IPS-20b (cell line): ENCODE measurements at regions not wholly inside any gene's neighbourhood (a gene's known extent, or its start where the extent isn't known, plus 50 kb on each side); places are given as distances from the start of the nearest gene placed in this dataset.

Source experiments
- H3K27ac ChIP-seq: one replicate; pipeline ENCODE4 v1.5.1; 2013; ENCODE audit warnings: low read length
- H3K27me3 ChIP-seq: 2 replicates; pipeline ENCODE4 v1.6.1; 2013; ENCODE audit warnings: mild to moderate bottlenecking, low read length, inconsistent platforms; ENCODE audit not compliant: insufficient read depth
- H3K36me3 ChIP-seq: 2 replicates; pipeline ENCODE4 v1.6.1; 2013; ENCODE audit warnings: low read depth, mild to moderate bottlenecking, inconsistent platforms, low read length, moderate library complexity; ENCODE audit not compliant: insufficient read depth
- H3K4me1 ChIP-seq: 2 replicates; pipeline ENCODE4 v1.6.1; 2013; ENCODE audit warnings: mild to moderate bottlenecking, control low read depth, inconsistent platforms, low read length, moderate library complexity; ENCODE audit not compliant: insufficient read depth
- H3K4me3 ChIP-seq: 2 replicates; pipeline ENCODE4 v1.5.1; 2013; ENCODE audit warnings: mild to moderate bottlenecking, low read length, inconsistent platforms
- H3K9ac ChIP-seq: 2 replicates; pipeline ENCODE4 v1.6.1; 2013; ENCODE audit warnings: low read depth, mild to moderate bottlenecking, inconsistent platforms, low read length, moderate library complexity
- H3K9me3 ChIP-seq: 2 replicates; pipeline ENCODE4 v1.6.1; 2013; ENCODE audit warnings: mild to moderate bottlenecking, low read depth, low read length, inconsistent platforms; ENCODE audit not compliant: insufficient read depth

GRCh38 chr17:13978478-13978877, 90.8 kb upstream of the COX10 start:
- no peaks in the 10 kb centered on the region for H3K27me3 ChIP-seq
- no peak overlapping the region for H3K27ac ChIP-seq
- H3K36me3 ChIP-seq = no peaks in the 10 kb centered on the region
- no peak overlapping the region for H3K9ac ChIP-seq
- H3K4me1 ChIP-seq = peaks cover 16% of the 10 kb centered on the region
- no peak overlapping the region for H3K4me3 ChIP-seq
- H3K9me3 ChIP-seq = no peaks in the 10 kb centered on the region

GRCh38 chr17:13981881-13982280, 87.4 kb upstream of the COX10 start:
- Histone ChIP-seq H3K36me3 (no peaks in the 10 kb centered on the region), H3K4me1 (peaks cover 16% of the 10 kb centered on the region), H3K27me3 (no peaks in the 10 kb centered on the region), H3K9ac (no peak overlapping the region), H3K4me3 (no peak overlapping the region), H3K27ac (no peak overlapping the region), H3K9me3 (no peaks in the 10 kb centered on the region)

- H3K27ac ChIP-seq = no peak overlapping the region
- H3K9ac ChIP-seq = no peak overlapping the region
- 0 out of 2 replicates have a peak, but pooled peaks cover 6% of the 10 kb centered on the region for H3K4me1 ChIP-seq
- no peaks in the 10 kb centered on the region for H3K9me3 ChIP-seq
- H3K27me3 ChIP-seq = no peaks in the 10 kb centered on the region
- H3K4me3 ChIP-seq = no peak overlapping the region
- H3K36me3 ChIP-seq = no peaks in the 10 kb centered on the region
Measured at GRCh38 chr17:13984956-13985355, 84.3 kb upstream of the COX10 start.

- 0 out of 2 replicates have a peak, but pooled peaks cover 6% of the 10 kb centered on the region for H3K4me1 ChIP-seq
- no peaks in the 10 kb centered on the region for H3K27me3 ChIP-seq
Measured at GRCh38 chr17:13986855-13987254, 82.4 kb upstream of the COX10 start.

GRCh38 chr17:13989138-13989537, 80.2 kb upstream of the COX10 start:
- H3K4me1 ChIP-seq = 0 out of 2 replicates have a peak, but pooled peaks cover 6% of the 10 kb centered on the region
- H3K9me3 ChIP-seq = no peaks in the 10 kb centered on the region
- no peak overlapping the region for H3K27ac ChIP-seq
- no peaks in the 10 kb centered on the region for H3K36me3 ChIP-seq
- H3K4me3 ChIP-seq = no peak overlapping the region
- no peak overlapping the region for H3K9ac ChIP-seq
- H3K27me3 ChIP-seq = no peaks in the 10 kb centered on the region

More at GRCh38 chr17:13986855-13987254, 82.4 kb upstream of the COX10 start:
- Histone ChIP-seq H3K27ac (no peak overlapping the region), H3K9me3 (no peaks in the 10 kb centered on the region), H3K36me3 (no peaks in the 10 kb centered on the region), H3K9ac (no peak overlapping the region), H3K4me3 (no peak overlapping the region)

GRCh38 chr17:13993106-13993505, 76.2 kb upstream of the COX10 start:
- peaks cover 8% of the 10 kb centered on the region; the same call in 1 of the 2 replicates for H3K4me1 ChIP-seq
- H3K9me3 ChIP-seq = no peaks in the 10 kb centered on the region
- no peaks in the 10 kb centered on the region for H3K27me3 ChIP-seq
- H3K36me3 ChIP-seq = no peaks in the 10 kb centered on the region
- H3K27ac ChIP-seq = no peak overlapping the region
- no peak overlapping the region for H3K4me3 ChIP-seq
- H3K9ac ChIP-seq = no peak overlapping the region

- no peaks in the 10 kb centered on the region for H3K9me3 ChIP-seq
- no peak overlapping the region for H3K4me3 ChIP-seq
- peaks cover 8% of the 10 kb centered on the region; the same call in 1 of the 2 replicates for H3K4me1 ChIP-seq
- no peaks in the 10 kb centered on the region for H3K27me3 ChIP-seq
- no peaks in the 10 kb centered on the region for H3K36me3 ChIP-seq
- H3K27ac ChIP-seq = no peak overlapping the region
- H3K9ac ChIP-seq = no peak overlapping the region
Measured at GRCh38 chr17:13994050-13994449, 75.3 kb upstream of the COX10 start.

GRCh38 chr17:13995856-13996271, 73.4 kb upstream of the COX10 start:
- H3K9ac ChIP-seq = no peak overlapping the region

GRCh38 chr17:13996276-13996675, 73.0 kb upstream of the COX10 start:
- peaks cover 8% of the 10 kb centered on the region; the same call in 1 of the 2 replicates for H3K4me1 ChIP-seq
- no peak overlapping the region for H3K9ac ChIP-seq
- no peaks in the 10 kb centered on the region for H3K36me3 ChIP-seq
- no peak overlapping the region for H3K27ac ChIP-seq
- no peaks in the 10 kb centered on the region for H3K27me3 ChIP-seq
- no peaks in the 10 kb centered on the region for H3K9me3 ChIP-seq
- no peak overlapping the region for H3K4me3 ChIP-seq

More at GRCh38 chr17:13995856-13996271, 73.4 kb upstream of the COX10 start:
- Histone ChIP-seq H3K9me3 (no peaks in the 10 kb centered on the region), H3K4me1 (peaks cover 8% of the 10 kb centered on the region; the same call in 1 of the 2 replicates), H3K27ac (no peak overlapping the region), H3K4me3 (no peak overlapping the region), H3K36me3 (no peaks in the 10 kb centered on the region), H3K27me3 (no peaks in the 10 kb centered on the region)

GRCh38 chr17:13996748-13997147, 72.6 kb upstream of the COX10 start:
- Histone ChIP-seq H3K4me1 (peaks cover 8% of the 10 kb centered on the region; the same call in 1 of the 2 replicates), H3K9me3 (no peaks in the 10 kb centered on the region), H3K27ac (no peak overlapping the region), H3K27me3 (no peaks in the 10 kb centered on the region), H3K4me3 (no peak overlapping the region), H3K36me3 (no peaks in the 10 kb centered on the region), H3K9ac (no peak overlapping the region)

- no peak overlapping the region for H3K4me3 ChIP-seq
- no peaks in the 10 kb centered on the region for H3K9me3 ChIP-seq
- H3K4me1 ChIP-seq = peaks cover 9% of the 10 kb centered on the region; the same call in 1 of the 2 replicates
- H3K9ac ChIP-seq = no peak overlapping the region
- H3K36me3 ChIP-seq = no peaks in the 10 kb centered on the region
- H3K27me3 ChIP-seq = no peaks in the 10 kb centered on the region
- H3K27ac ChIP-seq = no peak overlapping the region
Measured at GRCh38 chr17:14004927-14005620, 64.2 kb upstream of the COX10 start.

- no peaks in the 10 kb centered on the region for H3K27me3 ChIP-seq
- no peaks in the 10 kb centered on the region for H3K36me3 ChIP-seq
Measured at GRCh38 chr17:14006249-14006942, 62.9 kb upstream of the COX10 start.

More at GRCh38 chr17:14006249-14006942, 62.9 kb upstream of the COX10 start:
- H3K27ac ChIP-seq = no peak overlapping the region
- H3K9ac ChIP-seq = no peak overlapping the region
- H3K9me3 ChIP-seq = no peaks in the 10 kb centered on the region
- no peak overlapping the region for H3K4me3 ChIP-seq
- peaks cover 10% of the 10 kb centered on the region; the same call in 1 of the 2 replicates for H3K4me1 ChIP-seq
